Astrocyte of the cerebellum (primary cell): ENCODE measurements at regions not wholly inside any gene's neighbourhood (a gene's known extent, or its start where the extent isn't known, plus 50 kb on each side); places are given as distances from the start of the nearest gene placed in this dataset.

Source experiments
- DNase-seq: peaks from one replicate; pipeline ENCODE4 v3.0.0-alpha.2; 2011; ENCODE audit warnings: low read depth
- H3K4me3 ChIP-seq: 2 replicates; pipeline ENCODE4 v1.5.1; 2011; ENCODE audit warnings: mild to moderate bottlenecking, low read depth, low read length, moderate library complexity
- CTCF ChIP-seq: IDR thresholded peaks from 2 replicates; pipeline ENCODE4 v1.5.1; 2012; ENCODE audit warnings: low read length, low read depth, moderate library complexity, mild to moderate bottlenecking; ENCODE audit errors: missing control alignments
- in situ Hi-C: cut with HindIII; loops from 2 replicates; pipeline ENCODE4 v1.10.0; 2017; ENCODE audit warnings: low sequenced_read_pairs

- H3K4me3 ChIP-seq = no peak overlapping the region
- DNase-seq = no peak
- TF ChIP-seq CTCF = no peak
- in situ Hi-C loops = no loop called here
Measured at GRCh38 chr1:218525031-218525430, 179.9 kb downstream of the TGFB2 start.

- in situ Hi-C loops = no loop called here
- no peak for DNase-seq
- no peak for TF ChIP-seq CTCF
- H3K4me3 ChIP-seq = no peak overlapping the region
Measured at GRCh38 chr1:218525451-218526197, 180.5 kb downstream of the TGFB2 start.

- in situ Hi-C loops = no loop called here
- TF ChIP-seq CTCF = no peak
- no peak for DNase-seq
- H3K4me3 ChIP-seq = no peak overlapping the region
Measured at GRCh38 chr1:218526198-218526580, 181.1 kb downstream of the TGFB2 start.

GRCh38 chr1:218527737-218528136 is 182.6 kb downstream of the TGFB2 start:
- no peak for DNase-seq
- no peak for TF ChIP-seq CTCF
- in situ Hi-C loops = no loop called here
- H3K4me3 ChIP-seq = no peak overlapping the region

GRCh38 chr1:218529646-218530300 is 184.6 kb downstream of the TGFB2 start:
- TF ChIP-seq CTCF = no peak

GRCh38 chr1:218531936-218532335 is 186.8 kb downstream of the TGFB2 start:
- DNase-seq = no peak
- no peak overlapping the region for H3K4me3 ChIP-seq
- in situ Hi-C loops = no loop called here
- TF ChIP-seq CTCF = no peak

More at GRCh38 chr1:218529646-218530300, 184.6 kb downstream of the TGFB2 start:
- no peak for DNase-seq
- in situ Hi-C loops = no loop called here
- H3K4me3 ChIP-seq = no peak overlapping the region
